HCT116 (cell line): ENCODE measurements at regions not wholly inside any gene's neighbourhood (a gene's known extent, or its start where the extent isn't known, plus 50 kb on each side); places are given as distances from the start of the nearest gene placed in this dataset.

Experiments used
- ATF3 ChIP-seq: IDR thresholded peaks from 2 replicates; pipeline ENCODE4 v1.6.1; 2012
- RAD21 ChIP-seq: IDR thresholded peaks from 2 replicates; pipeline ENCODE4 v1.6.1; 2012; ENCODE audit warnings: low read depth, mild to moderate bottlenecking
- REST ChIP-seq: IDR thresholded peaks from 2 replicates; pipeline ENCODE4 v1.6.1; 2012; ENCODE audit warnings: low read depth

GRCh38 chr4:124143632-124144031, 568.9 kb downstream of the ANKRD50 start:
- TF ChIP-seq RAD21 = no peak
- no peak for TF ChIP-seq REST
- no peak for TF ChIP-seq ATF3
